Activated effector memory CD4-positive, alpha-beta T cell treated with Interleukin-2 at 50 U/mL for 16 hours (primary cell): ENCODE measurements at regions not wholly inside any gene's neighbourhood (a gene's known extent, or its start where the extent isn't known, plus 50 kb on each side); places are given as distances from the start of the nearest gene placed in this dataset.

ENCODE experiments used
- DNase-seq: peaks from one replicate; pipeline ENCODE4 v3.0.0-alpha.2; 2020

DNA sequence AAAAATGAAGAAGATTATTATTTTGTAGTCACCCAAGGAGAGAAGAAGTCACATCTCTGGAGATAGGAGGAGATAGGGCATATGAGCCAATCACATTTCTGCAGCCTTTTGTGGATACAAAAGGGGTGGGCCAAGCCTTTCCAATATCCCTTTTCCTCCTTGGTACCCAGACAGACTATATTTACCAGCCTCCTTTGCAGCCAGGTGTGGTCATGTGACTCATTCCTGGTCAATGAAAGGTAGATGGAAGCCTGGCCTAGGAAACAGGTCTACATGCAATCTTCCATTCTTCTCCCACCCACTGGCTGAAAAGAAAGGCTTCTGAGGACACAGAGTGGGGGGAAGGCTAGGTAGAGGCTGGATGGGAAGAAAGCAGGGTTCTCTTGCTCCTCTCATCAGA is 58.1 kb upstream of the ERG start:
- DNase-seq: no peak

DNA sequence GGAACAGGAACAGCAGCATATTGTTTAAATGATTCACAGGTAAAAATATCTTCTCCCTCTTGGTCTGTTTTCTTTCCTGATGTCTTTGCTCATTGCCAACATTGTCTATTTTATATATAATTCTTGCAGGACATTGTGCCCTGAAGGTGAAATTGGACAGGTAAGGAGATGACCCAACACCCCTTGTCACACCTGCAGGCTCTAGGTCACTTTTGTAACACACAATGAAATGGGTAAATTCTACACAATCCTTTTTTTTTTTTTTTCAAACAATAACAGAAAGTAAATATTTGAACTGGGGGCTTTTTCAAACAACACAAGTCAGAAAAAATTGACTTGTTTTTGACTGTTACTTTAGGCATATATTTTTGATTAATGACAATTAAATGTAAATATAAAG is 62.9 kb upstream of the ERG start:
- no peak for DNase-seq

GRCh38 chr21:38561613-38562581 is 63.6 kb upstream of the ERG start:
- no peak for DNase-seq

GRCh38 chr21:38567335-38567969 is 69.2 kb upstream of the ERG start:
- DNase-seq: no peak

DNA sequence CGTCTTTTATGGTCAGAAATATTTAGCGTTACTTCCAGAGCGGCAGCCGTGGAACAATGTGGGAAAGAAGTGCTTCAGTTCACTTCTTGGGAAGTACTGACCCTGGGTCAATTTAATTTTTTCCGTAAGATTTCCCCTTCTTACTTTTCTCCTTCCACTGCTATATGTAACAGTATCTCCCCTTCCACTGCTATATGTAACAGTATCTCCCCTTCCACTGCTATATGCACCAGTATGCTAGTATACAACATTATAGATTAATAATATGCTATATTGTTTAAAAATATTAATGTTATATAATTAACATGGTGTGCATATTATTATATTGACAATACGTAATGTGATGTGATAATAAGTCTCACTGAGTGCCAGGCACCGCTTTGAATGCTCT is 69.7 kb upstream of the ERG start:
- no peak for DNase-seq

DNA sequence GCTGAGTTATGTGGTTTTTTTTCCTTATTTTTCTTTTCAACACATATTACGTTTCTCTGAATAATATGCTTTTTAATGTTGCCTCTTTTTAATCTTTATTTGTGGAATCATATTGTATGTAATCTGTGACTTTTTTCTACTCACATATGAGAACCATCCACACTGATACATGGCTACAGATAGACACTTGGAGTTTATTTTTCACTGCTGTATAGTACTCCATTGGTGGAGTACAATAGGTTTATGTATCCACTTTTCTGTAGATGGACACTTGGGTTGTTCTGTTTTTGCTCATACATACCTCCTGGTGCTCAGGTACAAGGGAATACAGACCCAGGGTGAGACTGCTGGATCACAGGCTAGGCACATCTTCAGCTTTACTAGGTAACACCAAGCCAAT is 71.5 kb upstream of the ERG start:
- DNase-seq: no peak

DNA sequence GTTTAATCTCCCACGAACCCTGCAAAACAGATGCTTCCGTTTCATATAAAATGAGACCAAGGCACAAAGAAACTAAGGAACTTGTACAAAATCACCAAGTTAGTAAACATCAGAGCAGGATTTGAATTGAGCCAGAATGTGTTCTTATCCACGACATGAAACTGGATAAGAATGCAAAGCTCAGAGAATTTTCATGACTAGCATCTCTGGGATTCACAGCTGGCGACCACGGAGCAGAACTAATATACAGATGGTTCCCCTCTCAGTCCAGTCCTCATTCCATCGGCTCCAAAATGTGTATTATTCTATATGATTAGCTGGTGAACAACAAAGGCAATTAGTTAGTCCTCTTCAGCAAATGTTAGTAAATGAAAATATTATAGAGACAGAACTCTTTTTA is 72.3 kb upstream of the ERG start:
- DNase-seq: no peak

- DNase-seq: no peak
Measured at GRCh38 chr21:38574895-38575575, 76.8 kb upstream of the ERG start.

- no peak for DNase-seq
Measured at GRCh38 chr21:38577887-38578286, 79.6 kb upstream of the ERG start.

DNA sequence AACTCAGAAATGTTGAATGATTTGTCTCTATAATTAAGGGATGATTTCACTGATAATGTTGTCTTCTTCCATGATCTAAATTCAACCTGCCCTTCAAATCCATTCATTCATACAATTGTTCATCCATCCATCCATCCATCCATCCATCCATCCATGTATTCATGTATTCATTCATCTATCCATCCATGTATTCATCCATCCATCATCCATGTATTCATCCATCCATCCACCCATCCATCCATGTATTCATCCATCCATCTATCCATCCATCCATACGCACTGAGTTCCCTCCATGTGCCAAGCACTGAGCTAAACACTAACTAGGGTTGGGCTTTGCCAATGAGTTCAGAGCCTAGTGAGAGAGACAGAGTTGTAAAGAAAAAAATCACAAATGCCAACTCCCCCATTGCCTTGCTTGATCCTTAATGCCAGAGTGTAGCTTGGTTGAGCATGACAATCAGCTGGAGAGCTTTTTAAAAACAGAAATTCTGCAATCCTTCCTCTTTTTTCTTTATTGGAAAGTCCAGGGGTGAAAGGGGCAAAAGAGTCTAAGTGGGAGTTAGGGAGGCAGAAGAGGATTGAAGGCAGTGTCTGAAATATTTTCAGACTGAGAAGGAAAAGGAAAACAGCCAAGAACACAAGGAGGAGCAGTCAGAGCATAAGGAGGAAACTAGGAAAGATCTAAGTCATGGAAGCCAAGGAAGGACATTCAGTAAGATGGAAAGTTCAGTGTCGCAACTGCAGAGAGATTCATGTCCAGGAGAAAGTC is 92.4 kb upstream of the ERG start:
- no peak for DNase-seq

- no peak for DNase-seq
Measured at GRCh38 chr21:38591218-38591537, 92.9 kb upstream of the ERG start.

GRCh38 chr21:38596264-38597042 is 98.2 kb upstream of the ERG start:
- DNase-seq: no peak

DNA sequence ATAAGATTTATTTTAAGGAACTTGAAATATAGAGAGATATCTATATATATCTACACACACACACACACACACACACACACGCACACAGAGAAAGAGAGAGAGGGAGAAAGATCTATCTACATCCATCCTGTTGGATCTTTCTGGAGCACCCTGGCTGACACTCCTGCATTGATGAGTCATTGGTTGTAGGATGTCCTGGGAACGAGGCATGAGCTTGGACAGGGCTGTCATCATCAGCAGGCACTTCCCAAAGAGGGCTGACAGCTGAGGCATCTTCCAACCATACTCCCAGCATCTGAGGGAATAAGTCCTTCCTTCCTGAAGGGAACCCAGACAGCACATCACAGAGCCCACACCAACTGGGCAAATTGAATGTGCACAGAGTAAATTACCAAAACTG is 99.1 kb upstream of the ERG start:
- no peak for DNase-seq

DNA sequence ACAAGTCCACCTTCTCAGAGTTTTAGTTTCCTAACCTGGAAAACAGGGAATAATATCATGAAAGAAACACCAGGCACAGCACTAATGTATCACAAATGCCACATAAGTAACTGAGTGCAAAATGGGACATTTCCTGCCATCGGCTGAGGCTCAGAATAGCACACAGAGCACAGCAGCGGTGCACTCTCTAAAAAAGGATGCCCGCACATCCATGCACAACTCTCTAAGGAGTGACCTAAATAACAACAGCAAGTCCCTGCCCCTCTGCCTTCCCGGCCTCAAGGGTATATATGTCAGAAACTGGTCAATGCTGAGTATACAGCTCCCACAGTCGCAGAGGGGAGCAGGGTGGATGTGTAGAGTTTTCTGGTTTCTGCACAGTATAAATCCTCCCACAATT is 100.1 kb upstream of the ERG start:
- no peak for DNase-seq

GRCh38 chr21:38599381-38599975 is 101.2 kb upstream of the ERG start:
- DNase-seq: no peak

GRCh38 chr21:38600106-38600505 is 101.8 kb upstream of the ERG start:
- no peak for DNase-seq

- no peak for DNase-seq
Measured at GRCh38 chr21:38605236-38605635, 107.0 kb upstream of the ERG start.

GRCh38 chr21:38609580-38609979 is 111.3 kb upstream of the ERG start:
- no peak for DNase-seq

GRCh38 chr21:38610623-38611251 is 112.5 kb upstream of the ERG start:
- DNase-seq: no peak

GRCh38 chr21:38611277-38611676 is 113.0 kb upstream of the ERG start:
- no peak for DNase-seq

- DNase-seq: no peak
Measured at GRCh38 chr21:38613686-38614085, 115.4 kb upstream of the ERG start.

DNA sequence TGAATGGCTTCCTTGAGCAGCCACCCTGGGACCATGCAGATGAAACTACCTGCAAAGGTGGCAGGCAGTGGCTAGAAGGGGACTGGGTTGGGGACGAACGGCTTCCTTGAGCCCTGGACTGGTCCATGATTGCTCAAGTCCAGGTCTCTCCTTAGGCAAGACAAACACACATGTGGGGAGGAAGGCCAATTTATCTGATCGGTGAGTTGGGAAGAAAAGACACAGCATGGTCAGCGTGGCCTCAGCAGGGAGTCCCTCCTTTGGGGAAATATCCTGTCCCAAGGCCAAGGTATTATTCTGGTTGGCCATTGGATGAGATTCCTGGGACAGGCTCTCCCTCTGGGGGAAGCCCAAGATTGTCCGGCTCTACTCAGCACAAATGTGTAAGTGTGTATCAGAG is 116.3 kb upstream of the ERG start:
- no peak for DNase-seq
